PFSK-1 (cell line): ENCODE measurements at regions not wholly inside any gene's neighbourhood (a gene's known extent, or its start where the extent isn't known, plus 50 kb on each side); places are given as distances from the start of the nearest gene placed in this dataset.

ENCODE experiments used
- POLR2AphosphoS5 ChIP-seq: IDR thresholded peaks from 2 replicates; pipeline ENCODE4 v1.6.1; 2012; ENCODE audit warnings: low read depth, mild to moderate bottlenecking, control low read depth, low read length, moderate library complexity
- SIN3A ChIP-seq: IDR thresholded peaks from 2 replicates; pipeline ENCODE4 v1.6.1; 2012; ENCODE audit warnings: mild to moderate bottlenecking, low read length, moderate library complexity, borderline replicate concordance; ENCODE audit not compliant: insufficient read depth
- TAF1 ChIP-seq: IDR thresholded peaks from 2 replicates; pipeline ENCODE4 v1.6.1; 2012; ENCODE audit warnings: low read length, control low read depth, borderline replicate concordance; ENCODE audit not compliant: insufficient read depth
- TF ChIP-seq, protein P1 (sequence below), 2 experiments: IDR thresholded peaks; 2 replicates each; pipeline versions ENCODE4 v1.6.1 to v1.8.0; 2011 to 2012; ENCODE audit warnings: low read depth in 2 of 2, low read length in 2 of 2, control low read depth in 1 of 2, inconsistent platforms in 1 of 2, mild to moderate bottlenecking in 1 of 2, moderate library complexity in 1 of 2; ENCODE audit not compliant: insufficient read depth in 1 of 2

DNA sequence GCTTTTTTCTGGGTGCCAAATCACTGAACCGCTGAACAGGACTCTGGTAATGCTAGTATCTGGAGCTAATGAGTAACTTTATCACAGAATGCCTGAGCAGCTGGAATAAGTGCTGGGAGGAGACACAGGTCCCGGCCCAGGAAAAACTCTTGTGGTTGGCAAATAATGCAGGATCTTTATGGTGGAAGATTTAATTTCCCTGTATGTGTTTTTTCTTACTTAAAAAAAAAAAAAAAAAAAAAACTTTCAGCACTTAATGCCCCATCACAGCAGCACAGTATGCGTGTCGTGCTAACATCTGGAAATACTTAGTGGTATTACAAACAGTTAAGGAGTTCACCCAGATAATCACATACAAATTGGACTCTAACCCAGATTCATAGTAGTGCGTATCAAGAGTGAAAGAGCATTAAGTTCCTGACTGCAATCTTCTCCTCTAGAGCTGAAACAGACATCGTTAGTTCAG, 220.7 kb downstream of the TOMM20 start:
- TF ChIP-seq POLR2AphosphoS5, result no peak
- TF ChIP-seq, protein P1, sequence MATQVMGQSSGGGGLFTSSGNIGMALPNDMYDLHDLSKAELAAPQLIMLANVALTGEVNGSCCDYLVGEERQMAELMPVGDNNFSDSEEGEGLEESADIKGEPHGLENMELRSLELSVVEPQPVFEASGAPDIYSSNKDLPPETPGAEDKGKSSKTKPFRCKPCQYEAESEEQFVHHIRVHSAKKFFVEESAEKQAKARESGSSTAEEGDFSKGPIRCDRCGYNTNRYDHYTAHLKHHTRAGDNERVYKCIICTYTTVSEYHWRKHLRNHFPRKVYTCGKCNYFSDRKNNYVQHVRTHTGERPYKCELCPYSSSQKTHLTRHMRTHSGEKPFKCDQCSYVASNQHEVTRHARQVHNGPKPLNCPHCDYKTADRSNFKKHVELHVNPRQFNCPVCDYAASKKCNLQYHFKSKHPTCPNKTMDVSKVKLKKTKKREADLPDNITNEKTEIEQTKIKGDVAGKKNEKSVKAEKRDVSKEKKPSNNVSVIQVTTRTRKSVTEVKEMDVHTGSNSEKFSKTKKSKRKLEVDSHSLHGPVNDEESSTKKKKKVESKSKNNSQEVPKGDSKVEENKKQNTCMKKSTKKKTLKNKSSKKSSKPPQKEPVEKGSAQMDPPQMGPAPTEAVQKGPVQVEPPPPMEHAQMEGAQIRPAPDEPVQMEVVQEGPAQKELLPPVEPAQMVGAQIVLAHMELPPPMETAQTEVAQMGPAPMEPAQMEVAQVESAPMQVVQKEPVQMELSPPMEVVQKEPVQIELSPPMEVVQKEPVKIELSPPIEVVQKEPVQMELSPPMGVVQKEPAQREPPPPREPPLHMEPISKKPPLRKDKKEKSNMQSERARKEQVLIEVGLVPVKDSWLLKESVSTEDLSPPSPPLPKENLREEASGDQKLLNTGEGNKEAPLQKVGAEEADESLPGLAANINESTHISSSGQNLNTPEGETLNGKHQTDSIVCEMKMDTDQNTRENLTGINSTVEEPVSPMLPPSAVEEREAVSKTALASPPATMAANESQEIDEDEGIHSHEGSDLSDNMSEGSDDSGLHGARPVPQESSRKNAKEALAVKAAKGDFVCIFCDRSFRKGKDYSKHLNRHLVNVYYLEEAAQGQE (IDR thresholded peaks at IDR 0.05; ENCODE audit: insufficient read depth in 1 of 2, low read depth in 2 of 2, low read length in 2 of 2), result no peak
- no peak for TF ChIP-seq TAF1
- TF ChIP-seq SIN3A, result no peak
